ENCODE measurements at regions not wholly inside any gene's neighbourhood (a gene's known extent, or its start where the extent isn't known, plus 50 kb on each side); places are given as distances from the start of the nearest gene placed in this dataset.

GRCh38 chr2:6487765-6488164 lies 377.9 kb downstream of the CMPK2 start:
- Histone ChIP-seq H3T11ph (ENCODE audit: low read length) (no peak overlapping the region), H3K56ac (ENCODE audit: insufficient read length, low read depth, low read length) (no peak overlapping the region), H3K18ac (ENCODE audit: insufficient read length, low read depth, low read length) (no peak overlapping the region), H2BK15ac (ENCODE audit: low read depth, low read length) (no peak overlapping the region), H3K4ac (ENCODE audit: low read depth, low read length) (no peak overlapping the region), H2AK5ac (ENCODE audit: insufficient read length, low read length) (no peak overlapping the region), H3K9ac (ENCODE audit: extremely low read depth, insufficient read length, low read length) (no peak overlapping the region), H2AFZ (ENCODE audit: low read length) (no peak overlapping the region), H2BK120ac (ENCODE audit: low read depth, low read length, poor library complexity, severe bottlenecking) (no peak overlapping the region), H3K9me3 (ENCODE audit: control insufficient read depth, low read depth, low read length) (no peaks in the 10 kb centered on the region), H3K23me2 (ENCODE audit: insufficient read length, low read depth, low read length, poor library complexity, severe bottlenecking) (no peaks in the 10 kb centered on the region), H3K27me3 (ENCODE audit: insufficient read depth, low read length) (no peaks in the 10 kb centered on the region), H4K5ac (ENCODE audit: insufficient read length, low read depth, low read length) (no peak overlapping the region), H3K27ac (ENCODE audit: insufficient read length, low read depth, low read length) (no peak overlapping the region), H4K91ac (ENCODE audit: insufficient read length, low read depth, low read length) (no peak overlapping the region), H3K79me2 (ENCODE audit: insufficient read depth, low read length) (no peaks in the 10 kb centered on the region), H3K4me2 (ENCODE audit: insufficient read depth, insufficient read length, low read length) (no peak overlapping the region), H3K79me1 (ENCODE audit: insufficient read depth, low read depth, low read length, poor library complexity, severe bottlenecking) (no peaks in the 10 kb centered on the region), H4K8ac (replicated peaks; ENCODE audit: insufficient read length, low read depth, low read length) (no peak overlapping the region), H2BK5ac (ENCODE audit: insufficient read length, low read length) (no peak overlapping the region), H3K23ac (ENCODE audit: insufficient read length, low read depth, low read length) (no peak overlapping the region), H2BK12ac (ENCODE audit: insufficient read length, low read depth, low read length) (no peak overlapping the region), H3K14ac (ENCODE audit: insufficient read depth, low read length) (no peak overlapping the region), H4K20me1 (ENCODE audit: control insufficient read depth, insufficient read depth, insufficient read length) (no peaks in the 10 kb centered on the region), H3K4me1 (ENCODE audit: insufficient read depth, low read length) (no peaks in the 10 kb centered on the region; the same call in 1 of the 2 replicates), H2BK20ac (ENCODE audit: low read depth, low read length, poor library complexity, severe bottlenecking) (no peak overlapping the region)
- peaks cover 0 to 5% of the 10 kb centered on the region in 2 experiments; a peak in 2 of 5 replicates for H3K9me3 Mint-ChIP-seq
- no peak for DNase-seq
- H3K4me3 Mint-ChIP-seq = no peak overlapping the region
- H3K4me1 Mint-ChIP-seq = peaks cover 6 to 15% of the 10 kb centered on the region in 2 experiments
- peaks cover 0 to 5% (median 0%) of the 10 kb centered on the region in 3 experiments; a peak in 3 of 7 replicates for H3K36me3 Mint-ChIP-seq (ENCODE audit: insufficient read depth in 1 of 3, low read depth in 3 of 3)
- no CpG with 5 or more reads among the region's 4 CpGs for WGBS (ENCODE audit: extremely low coverage, insufficient read length, low lambda C conversion rate)
- no peak overlapping the region for H3K27ac Mint-ChIP-seq
- no peaks in the 10 kb centered on the region; the same call in 1 of the 2 replicates for H3K27me3 Mint-ChIP-seq (ENCODE audit: low read depth)
- TF ChIP-seq, protein P1, sequence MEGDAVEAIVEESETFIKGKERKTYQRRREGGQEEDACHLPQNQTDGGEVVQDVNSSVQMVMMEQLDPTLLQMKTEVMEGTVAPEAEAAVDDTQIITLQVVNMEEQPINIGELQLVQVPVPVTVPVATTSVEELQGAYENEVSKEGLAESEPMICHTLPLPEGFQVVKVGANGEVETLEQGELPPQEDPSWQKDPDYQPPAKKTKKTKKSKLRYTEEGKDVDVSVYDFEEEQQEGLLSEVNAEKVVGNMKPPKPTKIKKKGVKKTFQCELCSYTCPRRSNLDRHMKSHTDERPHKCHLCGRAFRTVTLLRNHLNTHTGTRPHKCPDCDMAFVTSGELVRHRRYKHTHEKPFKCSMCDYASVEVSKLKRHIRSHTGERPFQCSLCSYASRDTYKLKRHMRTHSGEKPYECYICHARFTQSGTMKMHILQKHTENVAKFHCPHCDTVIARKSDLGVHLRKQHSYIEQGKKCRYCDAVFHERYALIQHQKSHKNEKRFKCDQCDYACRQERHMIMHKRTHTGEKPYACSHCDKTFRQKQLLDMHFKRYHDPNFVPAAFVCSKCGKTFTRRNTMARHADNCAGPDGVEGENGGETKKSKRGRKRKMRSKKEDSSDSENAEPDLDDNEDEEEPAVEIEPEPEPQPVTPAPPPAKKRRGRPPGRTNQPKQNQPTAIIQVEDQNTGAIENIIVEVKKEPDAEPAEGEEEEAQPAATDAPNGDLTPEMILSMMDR (conservative IDR thresholded peaks at IDR 0.05) = no peak

Data from H9 (cell line).